ENCODE measurements at regions not wholly inside any gene's neighbourhood (a gene's known extent, or its start where the extent isn't known, plus 50 kb on each side); places are given as distances from the start of the nearest gene placed in this dataset.
"Not testable (repeated sequence)": the region's sequence is repeated elsewhere in the genome, so short reads cannot be mapped to it uniquely, and the experiment has no call there.

DNA sequence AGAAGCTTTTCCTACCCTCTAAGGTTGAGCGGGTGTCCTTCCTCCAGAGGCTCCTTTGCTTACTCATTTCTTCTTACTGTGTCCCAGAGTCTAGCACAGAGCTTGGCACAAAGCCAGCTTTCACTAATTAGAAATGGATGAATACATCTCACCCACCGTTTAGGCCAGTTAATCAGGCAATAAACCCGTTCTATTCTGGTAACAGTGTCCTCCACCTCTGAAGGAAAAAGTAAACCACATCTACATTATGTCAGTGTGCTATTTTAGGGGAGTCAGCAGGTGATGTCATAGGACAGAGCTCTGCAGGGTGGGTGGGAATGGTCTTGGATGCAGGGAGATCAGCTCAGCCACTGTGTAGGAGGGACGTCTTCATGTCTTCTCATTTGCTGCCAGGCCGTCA lies 109.2 kb downstream of the OSTF1 start:
- DNase-seq (ENCODE audit: insufficient read length, low spot score) (no peak), FAIRE-seq (no peak)
- TF ChIP-seq SPI1 (IDR thresholded peaks at IDR 0.05; ENCODE audit: low read depth, low read length) (no peak), POU2F2 (IDR thresholded peaks at IDR 0.05; ENCODE audit: low read depth, low read length) (no peak), POLR2AphosphoS5 (IDR thresholded peaks at IDR 0.05; ENCODE audit: low read depth, low read length) (no peak), PAX5 (IDR thresholded peaks at IDR 0.05; ENCODE audit: insufficient read depth, low read length, severe bottlenecking) (no peak), POLR2A (IDR thresholded peaks at IDR 0.05; ENCODE audit: low read depth, low read length) (no peak), TAF1 (IDR thresholded peaks at IDR 0.05; ENCODE audit: low read depth, low read length) (no peak)

DNA sequence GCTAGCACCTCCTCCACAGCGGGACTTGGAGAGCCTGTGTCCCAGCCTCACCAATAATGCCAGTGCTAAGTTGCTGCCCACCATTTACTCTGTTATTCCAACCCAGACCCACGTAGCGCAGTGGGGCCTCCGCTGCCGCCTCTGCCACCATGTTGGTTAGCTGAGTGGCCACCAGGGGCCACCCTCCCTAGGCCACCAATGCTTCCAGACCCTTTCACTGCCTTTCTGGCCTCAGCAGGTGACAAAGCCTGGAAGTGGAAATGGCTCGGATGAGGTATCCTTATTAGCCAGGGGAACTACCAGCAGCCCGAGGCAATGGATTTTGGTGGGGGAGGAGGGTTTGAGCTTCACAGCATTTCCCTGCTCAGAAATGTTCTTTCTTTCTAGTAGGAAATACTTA lies 110.1 kb downstream of the OSTF1 start:
- no peak for DNase-seq (ENCODE audit: insufficient read length, low spot score)
- TF ChIP-seq POU2F2 (IDR thresholded peaks at IDR 0.05; ENCODE audit: low read depth, low read length): no peak
- TF ChIP-seq TAF1 (IDR thresholded peaks at IDR 0.05; ENCODE audit: low read depth, low read length): no peak
- TF ChIP-seq POLR2AphosphoS5 (IDR thresholded peaks at IDR 0.05; ENCODE audit: low read depth, low read length): no peak
- TF ChIP-seq POLR2A (IDR thresholded peaks at IDR 0.05; ENCODE audit: low read depth, low read length): no peak
- no peak for TF ChIP-seq SPI1 (IDR thresholded peaks at IDR 0.05; ENCODE audit: low read depth, low read length)
- TF ChIP-seq PAX5 (IDR thresholded peaks at IDR 0.05; ENCODE audit: insufficient read depth, low read length, severe bottlenecking): no peak
- no peak for FAIRE-seq

DNA sequence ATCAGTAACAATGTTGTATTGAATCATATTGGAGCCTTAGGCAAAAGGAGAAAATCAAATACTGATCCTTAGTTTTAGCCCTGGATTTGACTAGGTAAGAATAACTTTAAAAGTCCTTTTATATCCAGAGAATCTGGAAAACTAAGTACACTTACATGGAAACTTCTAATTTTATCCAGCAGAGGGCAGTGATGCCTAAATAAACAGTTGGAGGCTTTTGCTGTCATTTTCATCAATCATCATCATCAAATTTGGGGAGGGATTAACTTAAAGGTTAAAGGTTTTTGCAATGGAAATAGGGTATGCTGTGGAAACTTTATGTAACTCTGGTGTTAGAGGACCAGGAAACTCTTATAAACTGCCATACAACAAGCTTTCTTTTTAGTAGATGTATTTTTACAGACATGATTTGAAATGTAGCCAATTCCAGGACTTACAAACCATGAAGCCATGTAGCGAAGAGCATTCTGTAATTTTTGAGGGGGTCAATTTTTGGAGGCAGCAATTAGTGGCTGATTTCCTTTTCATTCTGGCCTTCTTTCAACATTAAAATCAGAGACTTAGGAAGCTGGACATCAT lies 112.7 kb downstream of the OSTF1 start:
- TF ChIP-seq POLR2A (IDR thresholded peaks at IDR 0.05; ENCODE audit: low read depth, low read length): no peak
- no peak for TF ChIP-seq POU2F2 (IDR thresholded peaks at IDR 0.05; ENCODE audit: low read depth, low read length)
- TF ChIP-seq TAF1 (IDR thresholded peaks at IDR 0.05; ENCODE audit: low read depth, low read length): no peak
- no peak for TF ChIP-seq POLR2AphosphoS5 (IDR thresholded peaks at IDR 0.05; ENCODE audit: low read depth, low read length)
- no peak for TF ChIP-seq PAX5 (IDR thresholded peaks at IDR 0.05; ENCODE audit: insufficient read depth, low read length, severe bottlenecking)
- no peak for TF ChIP-seq SPI1 (IDR thresholded peaks at IDR 0.05; ENCODE audit: low read depth, low read length)
- DNase-seq (ENCODE audit: insufficient read length, low spot score): no peak
- no peak for FAIRE-seq

DNA sequence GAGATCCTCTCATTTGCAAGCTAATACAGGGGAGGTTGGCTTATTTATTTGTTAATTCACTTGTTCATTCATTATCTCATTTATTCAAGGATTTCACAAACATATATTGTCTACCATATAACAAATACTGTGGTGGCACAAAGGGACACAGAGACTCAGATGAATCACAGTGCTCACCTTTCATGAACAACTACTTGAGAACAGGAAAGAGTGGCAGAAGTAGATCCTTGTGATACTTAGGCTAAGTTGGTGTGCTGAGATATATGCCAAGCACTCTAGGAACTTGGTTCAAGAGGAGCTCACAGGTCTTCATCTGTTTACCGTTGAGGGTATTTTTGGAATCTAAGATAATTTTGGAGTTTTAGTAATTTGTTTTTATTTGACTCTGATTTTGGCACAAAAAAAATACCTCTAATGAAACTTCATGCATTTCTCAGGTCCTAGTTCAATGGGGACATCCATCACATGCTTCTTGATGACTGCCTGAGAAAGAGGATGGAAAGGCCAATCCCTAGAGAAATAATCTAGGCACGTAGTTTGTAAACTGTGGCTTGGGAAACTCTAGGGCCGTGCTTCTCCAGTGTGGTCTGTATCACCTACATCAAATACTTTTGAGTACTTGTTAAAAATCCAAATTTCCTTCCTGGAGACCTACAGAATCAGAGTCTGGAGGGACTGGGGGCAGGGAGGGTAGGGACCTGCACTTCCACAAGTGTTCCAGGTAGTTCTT lies 113.3 kb downstream of the OSTF1 start:
- TF ChIP-seq POLR2AphosphoS5 (IDR thresholded peaks at IDR 0.05; ENCODE audit: low read depth, low read length): no peak
- no peak for TF ChIP-seq TAF1 (IDR thresholded peaks at IDR 0.05; ENCODE audit: low read depth, low read length)
- no peak for TF ChIP-seq SPI1 (IDR thresholded peaks at IDR 0.05; ENCODE audit: low read depth, low read length)
- TF ChIP-seq PAX5 (IDR thresholded peaks at IDR 0.05; ENCODE audit: insufficient read depth, low read length, severe bottlenecking): no peak
- no peak for TF ChIP-seq POLR2A (IDR thresholded peaks at IDR 0.05; ENCODE audit: low read depth, low read length)
- TF ChIP-seq POU2F2 (IDR thresholded peaks at IDR 0.05; ENCODE audit: low read depth, low read length): no peak
- no peak for FAIRE-seq

DNA sequence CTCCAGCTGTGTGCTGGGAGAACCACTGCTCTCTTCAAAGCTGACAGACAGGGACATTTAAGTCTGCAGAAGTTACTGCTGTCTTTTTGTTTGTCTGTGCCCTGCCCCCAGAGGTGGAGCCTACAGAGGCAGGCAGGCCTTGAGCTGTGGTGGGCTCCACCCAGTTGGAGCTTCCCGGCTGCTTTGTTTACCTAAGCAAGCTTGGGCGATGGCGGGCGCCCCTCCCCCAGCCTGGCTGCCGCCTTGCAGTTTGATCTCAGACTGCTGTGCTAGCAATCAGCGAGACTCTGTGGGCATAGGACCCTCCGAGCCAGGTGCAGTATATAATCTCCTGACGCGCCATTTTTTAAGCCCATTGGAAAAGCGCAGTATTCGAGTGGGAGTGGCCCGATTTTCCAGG lies 119.7 kb downstream of the OSTF1 start:
- not testable (repeated sequence) for DNase-seq (ENCODE audit: insufficient read length, low spot score); FAIRE-seq

More for the DNA sequence above, 113.3 kb downstream of the OSTF1 start:
- no peak for DNase-seq (ENCODE audit: insufficient read length, low spot score)

DNA sequence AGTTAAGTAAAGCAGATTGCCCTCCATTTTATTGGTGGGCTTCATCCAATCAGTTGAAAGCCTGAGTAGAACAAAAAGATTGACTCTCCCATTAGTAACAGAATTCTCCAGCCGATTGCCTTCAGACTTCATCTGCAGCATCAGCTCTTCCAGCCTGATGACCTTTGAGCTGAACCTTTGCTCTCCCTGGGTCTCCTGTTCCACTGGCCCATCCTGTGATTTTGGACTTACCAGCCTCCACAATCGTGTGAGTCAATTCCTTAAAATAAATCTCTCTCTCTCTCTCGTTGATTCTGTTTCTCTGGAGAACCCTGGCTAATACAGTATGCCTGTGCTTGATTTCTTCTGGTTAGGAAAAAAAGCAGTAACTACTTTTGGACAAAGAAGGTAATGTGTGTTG lies 121.9 kb downstream of the OSTF1 start:
- FAIRE-seq: no peak
- no peak for DNase-seq (ENCODE audit: insufficient read length, low spot score)
- TF ChIP-seq POLR2AphosphoS5 (IDR thresholded peaks at IDR 0.05; ENCODE audit: low read depth, low read length) (no peak), POU2F2 (IDR thresholded peaks at IDR 0.05; ENCODE audit: low read depth, low read length) (no peak), SPI1 (IDR thresholded peaks at IDR 0.05; ENCODE audit: low read depth, low read length) (no peak), POLR2A (IDR thresholded peaks at IDR 0.05; ENCODE audit: low read depth, low read length) (no peak)

DNA sequence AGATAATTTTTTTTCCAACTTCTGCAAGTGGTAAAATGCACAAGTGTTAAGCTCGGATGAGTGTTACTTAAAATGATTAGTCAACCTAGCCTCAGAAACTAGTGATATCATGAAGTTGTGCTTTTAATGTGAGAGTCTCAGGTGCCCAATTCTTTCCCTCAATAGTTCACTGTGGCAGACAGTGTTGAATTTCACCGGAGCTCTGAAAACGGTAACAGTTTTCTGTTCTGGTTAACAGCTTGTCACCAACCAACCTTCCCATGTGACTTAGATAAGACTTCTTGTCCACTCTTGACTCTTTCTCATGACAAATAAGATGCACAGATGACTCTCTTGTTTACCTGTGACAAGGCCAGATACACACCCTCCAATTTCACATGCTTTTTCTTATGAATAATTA lies 125.5 kb downstream of the OSTF1 start:
- DNase-seq (ENCODE audit: insufficient read length, low spot score) (no peak), FAIRE-seq (no peak)
- TF ChIP-seq POU2F2 (IDR thresholded peaks at IDR 0.05; ENCODE audit: low read depth, low read length): no peak
- no peak for TF ChIP-seq POLR2AphosphoS5 (IDR thresholded peaks at IDR 0.05; ENCODE audit: low read depth, low read length)
- no peak for TF ChIP-seq POLR2A (IDR thresholded peaks at IDR 0.05; ENCODE audit: low read depth, low read length)
- TF ChIP-seq TAF1 (IDR thresholded peaks at IDR 0.05; ENCODE audit: low read depth, low read length): no peak
- TF ChIP-seq SPI1 (IDR thresholded peaks at IDR 0.05; ENCODE audit: low read depth, low read length): no peak
- no peak for TF ChIP-seq PAX5 (IDR thresholded peaks at IDR 0.05; ENCODE audit: insufficient read depth, low read length, severe bottlenecking)

DNA sequence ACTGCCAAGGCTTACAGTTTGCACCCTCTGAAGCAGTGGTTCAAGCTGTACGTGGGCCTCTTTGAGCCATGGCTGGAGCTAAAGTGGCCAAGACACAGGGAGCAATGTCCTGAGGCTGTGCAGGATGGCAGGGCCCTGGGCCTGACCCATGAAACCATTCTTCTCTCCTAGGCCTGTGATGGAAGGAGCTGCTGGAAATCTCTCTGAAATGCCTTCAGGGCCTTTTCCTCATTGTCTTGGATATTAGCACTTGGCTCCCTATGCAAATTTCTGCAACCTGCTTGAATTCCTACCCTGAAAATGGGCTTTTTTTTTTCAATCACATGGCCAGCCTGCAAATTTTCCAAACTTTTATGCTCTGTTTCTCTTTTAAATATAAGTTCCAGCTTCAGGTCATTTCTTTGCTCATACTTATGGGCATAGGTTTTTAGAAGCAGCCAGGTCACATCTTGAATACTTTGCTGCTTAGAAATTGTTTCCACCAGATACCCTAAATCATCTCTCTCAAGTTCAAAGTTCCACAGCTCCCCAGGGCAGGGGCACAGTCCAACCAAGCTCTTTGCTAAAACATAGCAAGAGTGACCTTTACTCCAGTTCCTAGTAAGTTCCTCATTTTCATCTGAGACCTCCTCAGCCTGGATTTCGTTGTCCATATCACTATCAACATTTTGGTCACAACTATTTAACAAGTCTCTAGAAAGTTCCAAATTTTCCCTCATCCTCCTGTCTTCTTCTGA lies 138.3 kb downstream of the OSTF1 start:
- no peak for TF ChIP-seq SPI1 (IDR thresholded peaks at IDR 0.05; ENCODE audit: low read depth, low read length)
- TF ChIP-seq POU2F2 (IDR thresholded peaks at IDR 0.05; ENCODE audit: low read depth, low read length): no peak
- TF ChIP-seq PAX5 (IDR thresholded peaks at IDR 0.05; ENCODE audit: insufficient read depth, low read length, severe bottlenecking): no peak
- no peak for TF ChIP-seq POLR2A (IDR thresholded peaks at IDR 0.05; ENCODE audit: low read depth, low read length)
- no peak for TF ChIP-seq POLR2AphosphoS5 (IDR thresholded peaks at IDR 0.05; ENCODE audit: low read depth, low read length)
- no peak for TF ChIP-seq TAF1 (IDR thresholded peaks at IDR 0.05; ENCODE audit: low read depth, low read length)
- DNase-seq (ENCODE audit: insufficient read length, low spot score): no peak
- FAIRE-seq: no peak

DNA sequence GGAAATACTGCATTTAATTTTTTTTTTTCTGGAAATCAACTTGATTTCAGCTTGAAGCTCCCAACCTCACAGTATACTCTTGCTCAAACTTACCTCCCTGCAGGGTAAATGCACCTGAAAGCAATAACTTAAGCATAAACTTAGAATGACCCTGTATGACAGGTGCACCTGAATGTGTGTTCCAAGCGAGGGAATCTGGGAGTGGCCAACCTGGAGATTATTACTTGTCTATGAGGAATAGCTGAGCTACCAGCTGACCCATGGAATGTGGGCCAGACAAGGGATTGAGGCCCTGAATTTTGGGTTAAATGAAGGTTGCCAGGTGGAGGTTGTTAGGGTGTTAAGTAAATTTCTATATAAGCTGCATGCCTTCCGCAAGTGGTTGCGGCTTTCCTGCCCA lies 140.6 kb downstream of the OSTF1 start:
- DNase-seq (ENCODE audit: insufficient read length, low spot score): no peak
- TF ChIP-seq POU2F2 (IDR thresholded peaks at IDR 0.05; ENCODE audit: low read depth, low read length): no peak
- no peak for FAIRE-seq

All from GM12891 (cell line).